Neural cell (in vitro differentiated cells): ENCODE measurements at regions not wholly inside any gene's neighbourhood (a gene's known extent, or its start where the extent isn't known, plus 50 kb on each side); places are given as distances from the start of the nearest gene placed in this dataset.

Experiments
- H2AFZ ChIP-seq: fragments of 200-600, 300-800 bp; sonication (generic), shearing (Covaris generic); 2 replicates; pipeline ENCODE4 v1.6.0; 2014; ENCODE audit warnings: low read depth, mild to moderate bottlenecking, antibody characterized with exemption, low read length, moderate library complexity
- H3F3A ChIP-seq: fragments of 200-600 bp; shearing (Covaris generic); 2 replicates; pipeline ENCODE4 v1.6.1; 2016; ENCODE audit warnings: mild to moderate bottlenecking, moderate library complexity, mixed read lengths, antibody characterized with exemption, low read length; ENCODE audit not compliant: insufficient read depth, poor library complexity, severe bottlenecking
- H3K27ac ChIP-seq: fragments of 200-600, 300-800 bp; sonication (generic), shearing (Covaris generic); 2 replicates; pipeline ENCODE4 v1.5.1; 2014; ENCODE audit warnings: mild to moderate bottlenecking, low read length, moderate library complexity
- H3K27me3 ChIP-seq: fragments of 300-800, 200-600 bp; sonication (generic), shearing (Covaris generic); 2 replicates; pipeline ENCODE4 v1.6.0; 2014; ENCODE audit warnings: mild to moderate bottlenecking, low read depth, low read length, moderate library complexity; ENCODE audit not compliant: insufficient read depth
- H3K36me3 ChIP-seq: fragments of 300-800, 200-600 bp; sonication (generic), shearing (Covaris generic); 2 replicates; pipeline ENCODE4 v1.5.1; 2014; ENCODE audit warnings: mild to moderate bottlenecking, antibody characterized with exemption, low read length, moderate library complexity; ENCODE audit not compliant: insufficient read depth
- H3K4me2 ChIP-seq: fragments of 300-800, 200-600 bp; sonication (generic), shearing (Covaris generic); 2 replicates; pipeline ENCODE4 v1.6.0; 2014; ENCODE audit warnings: mild to moderate bottlenecking, low read length
- H3K4me3 ChIP-seq: fragments of 300-800, 200-600 bp; sonication (generic), shearing (Covaris generic); 2 replicates; pipeline ENCODE4 v1.5.1; 2014; ENCODE audit warnings: mild to moderate bottlenecking, low read length, moderate library complexity
- H3K79me2 ChIP-seq: fragments of 200-600 bp; shearing (Covaris generic); replicated peaks from 2 replicates; pipeline ENCODE4 v1.6.0; 2014; ENCODE audit warnings: mild to moderate bottlenecking, low read length, moderate library complexity; ENCODE audit not compliant: insufficient read depth
- H3K9ac ChIP-seq: fragments of 300-800, 200-600 bp; sonication (generic), shearing (Covaris generic); 2 replicates; pipeline ENCODE4 v1.6.1; 2016; ENCODE audit warnings: mild to moderate bottlenecking, low read length, mixed read lengths
- H3K9me2 ChIP-seq: fragments of 200-600 bp; shearing (Covaris generic); 2 replicates; pipeline ENCODE4 v1.6.1; 2016; ENCODE audit warnings: mild to moderate bottlenecking, low read length, mixed read lengths; ENCODE audit not compliant: insufficient read depth
- H3K9me3 ChIP-seq: fragments of 200-600, 300-800 bp; sonication (generic), shearing (Covaris generic); 2 replicates; pipeline ENCODE4 v1.6.1; 2016; ENCODE audit warnings: mild to moderate bottlenecking, mixed run types, low read length, moderate library complexity, mixed read lengths
- H4K20me1 ChIP-seq: fragments of 200-600 bp; shearing (Covaris generic); 2 replicates; pipeline ENCODE4 v1.6.1; 2016; ENCODE audit warnings: mild to moderate bottlenecking, mixed run types; ENCODE audit not compliant: insufficient read depth
- EP300 ChIP-seq: fragments of 450-650 bp; conservative IDR thresholded peaks from 2 replicates; pipeline ENCODE4 v1.6.1; 2014; ENCODE audit warnings: antibody characterized with exemption, mild to moderate bottlenecking, moderate library complexity; ENCODE audit not compliant: poor library complexity, severe bottlenecking
- EZH2 ChIP-seq: fragments of 200-600, 300-800 bp; shearing (Covaris generic), sonication (generic); IDR thresholded peaks from 2 replicates; pipeline ENCODE4 v1.6.1; 2014; ENCODE audit warnings: antibody characterized with exemption, low read length, borderline replicate concordance, mild to moderate bottlenecking; ENCODE audit not compliant: insufficient read depth, poor library complexity, severe bottlenecking
- MXI1 ChIP-seq: fragments of 450-650 bp; conservative IDR thresholded peaks from 2 replicates; pipeline ENCODE4 v1.6.1; 2014; ENCODE audit warnings: antibody characterized with exemption, mild to moderate bottlenecking; ENCODE audit not compliant: poor library complexity, severe bottlenecking
- POLR2AphosphoS5 ChIP-seq: IDR thresholded peaks from 2 replicates; pipeline ENCODE4 v1.6.1; 2012
- RAD21 ChIP-seq: fragments of 450-650 bp; conservative IDR thresholded peaks from 2 replicates; pipeline ENCODE4 v1.6.1; 2014; ENCODE audit warnings: antibody characterized with exemption, mild to moderate bottlenecking, moderate library complexity
- SMC3 ChIP-seq: fragments of 450-650 bp; conservative IDR thresholded peaks from 2 replicates; pipeline ENCODE4 v1.6.1; 2014; ENCODE audit warnings: antibody characterized with exemption, mild to moderate bottlenecking, moderate library complexity; ENCODE audit not compliant: poor library complexity
- TAF1 ChIP-seq: IDR thresholded peaks from 2 replicates; pipeline ENCODE4 v1.6.1; 2012; ENCODE audit warnings: low read depth
- TF ChIP-seq, protein P1 (sequence below): fragments of 450-650 bp; IDR thresholded peaks from 2 replicates; pipeline ENCODE4 v1.5.1; 2014; ENCODE audit warnings: antibody characterized with exemption, mild to moderate bottlenecking, moderate library complexity; ENCODE audit not compliant: poor library complexity, severe bottlenecking
- TF ChIP-seq, protein P2 (sequence below): IDR thresholded peaks from 2 replicates; pipeline ENCODE4 v1.6.1; 2012; ENCODE audit warnings: borderline replicate concordance

DNA sequence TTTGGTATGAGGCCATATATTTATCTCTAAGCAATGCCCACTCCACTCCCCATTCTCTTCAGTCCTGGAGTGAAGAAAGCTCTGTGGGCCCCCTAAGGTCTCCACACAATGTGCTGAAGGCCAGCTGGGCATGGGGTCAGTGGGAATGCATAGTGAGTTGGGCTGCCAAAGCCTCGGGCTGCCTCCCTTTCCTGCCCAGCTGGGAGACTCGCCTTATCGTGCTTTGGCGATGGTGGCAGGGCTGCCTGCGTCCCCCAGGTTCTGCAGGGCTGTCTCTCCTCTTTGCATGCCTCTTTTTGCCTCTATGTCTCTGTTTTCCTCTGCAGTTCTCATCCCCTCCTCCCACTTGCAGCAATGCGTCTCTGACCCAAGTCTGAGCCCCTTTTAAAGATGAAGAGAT is 116.5 kb downstream of the CYLD start:
- TF ChIP-seq EP300 = no peak
- no peak for TF ChIP-seq TAF1
- TF ChIP-seq, protein P1, sequence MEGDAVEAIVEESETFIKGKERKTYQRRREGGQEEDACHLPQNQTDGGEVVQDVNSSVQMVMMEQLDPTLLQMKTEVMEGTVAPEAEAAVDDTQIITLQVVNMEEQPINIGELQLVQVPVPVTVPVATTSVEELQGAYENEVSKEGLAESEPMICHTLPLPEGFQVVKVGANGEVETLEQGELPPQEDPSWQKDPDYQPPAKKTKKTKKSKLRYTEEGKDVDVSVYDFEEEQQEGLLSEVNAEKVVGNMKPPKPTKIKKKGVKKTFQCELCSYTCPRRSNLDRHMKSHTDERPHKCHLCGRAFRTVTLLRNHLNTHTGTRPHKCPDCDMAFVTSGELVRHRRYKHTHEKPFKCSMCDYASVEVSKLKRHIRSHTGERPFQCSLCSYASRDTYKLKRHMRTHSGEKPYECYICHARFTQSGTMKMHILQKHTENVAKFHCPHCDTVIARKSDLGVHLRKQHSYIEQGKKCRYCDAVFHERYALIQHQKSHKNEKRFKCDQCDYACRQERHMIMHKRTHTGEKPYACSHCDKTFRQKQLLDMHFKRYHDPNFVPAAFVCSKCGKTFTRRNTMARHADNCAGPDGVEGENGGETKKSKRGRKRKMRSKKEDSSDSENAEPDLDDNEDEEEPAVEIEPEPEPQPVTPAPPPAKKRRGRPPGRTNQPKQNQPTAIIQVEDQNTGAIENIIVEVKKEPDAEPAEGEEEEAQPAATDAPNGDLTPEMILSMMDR = no peak
- no peak for TF ChIP-seq EZH2
- TF ChIP-seq, protein P2, sequence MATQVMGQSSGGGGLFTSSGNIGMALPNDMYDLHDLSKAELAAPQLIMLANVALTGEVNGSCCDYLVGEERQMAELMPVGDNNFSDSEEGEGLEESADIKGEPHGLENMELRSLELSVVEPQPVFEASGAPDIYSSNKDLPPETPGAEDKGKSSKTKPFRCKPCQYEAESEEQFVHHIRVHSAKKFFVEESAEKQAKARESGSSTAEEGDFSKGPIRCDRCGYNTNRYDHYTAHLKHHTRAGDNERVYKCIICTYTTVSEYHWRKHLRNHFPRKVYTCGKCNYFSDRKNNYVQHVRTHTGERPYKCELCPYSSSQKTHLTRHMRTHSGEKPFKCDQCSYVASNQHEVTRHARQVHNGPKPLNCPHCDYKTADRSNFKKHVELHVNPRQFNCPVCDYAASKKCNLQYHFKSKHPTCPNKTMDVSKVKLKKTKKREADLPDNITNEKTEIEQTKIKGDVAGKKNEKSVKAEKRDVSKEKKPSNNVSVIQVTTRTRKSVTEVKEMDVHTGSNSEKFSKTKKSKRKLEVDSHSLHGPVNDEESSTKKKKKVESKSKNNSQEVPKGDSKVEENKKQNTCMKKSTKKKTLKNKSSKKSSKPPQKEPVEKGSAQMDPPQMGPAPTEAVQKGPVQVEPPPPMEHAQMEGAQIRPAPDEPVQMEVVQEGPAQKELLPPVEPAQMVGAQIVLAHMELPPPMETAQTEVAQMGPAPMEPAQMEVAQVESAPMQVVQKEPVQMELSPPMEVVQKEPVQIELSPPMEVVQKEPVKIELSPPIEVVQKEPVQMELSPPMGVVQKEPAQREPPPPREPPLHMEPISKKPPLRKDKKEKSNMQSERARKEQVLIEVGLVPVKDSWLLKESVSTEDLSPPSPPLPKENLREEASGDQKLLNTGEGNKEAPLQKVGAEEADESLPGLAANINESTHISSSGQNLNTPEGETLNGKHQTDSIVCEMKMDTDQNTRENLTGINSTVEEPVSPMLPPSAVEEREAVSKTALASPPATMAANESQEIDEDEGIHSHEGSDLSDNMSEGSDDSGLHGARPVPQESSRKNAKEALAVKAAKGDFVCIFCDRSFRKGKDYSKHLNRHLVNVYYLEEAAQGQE = no peak
- H3K36me3 ChIP-seq = no peaks in the 10 kb centered on the region
- H3K4me2 ChIP-seq = no peak overlapping the region
- H3K9me2 ChIP-seq = no peaks in the 10 kb centered on the region
- H3K79me2 ChIP-seq = no peaks in the 10 kb centered on the region
- H3F3A ChIP-seq = no peaks in the 10 kb centered on the region
- no peak overlapping the region for H3K27ac ChIP-seq
- H2AFZ ChIP-seq = no peak overlapping the region
- no peaks in the 10 kb centered on the region for H3K9me3 ChIP-seq
- no peaks in the 10 kb centered on the region for H3K27me3 ChIP-seq
- H3K4me3 ChIP-seq = no peak overlapping the region
- no peaks in the 10 kb centered on the region for H4K20me1 ChIP-seq
- no peak overlapping the region for H3K9ac ChIP-seq

DNA sequence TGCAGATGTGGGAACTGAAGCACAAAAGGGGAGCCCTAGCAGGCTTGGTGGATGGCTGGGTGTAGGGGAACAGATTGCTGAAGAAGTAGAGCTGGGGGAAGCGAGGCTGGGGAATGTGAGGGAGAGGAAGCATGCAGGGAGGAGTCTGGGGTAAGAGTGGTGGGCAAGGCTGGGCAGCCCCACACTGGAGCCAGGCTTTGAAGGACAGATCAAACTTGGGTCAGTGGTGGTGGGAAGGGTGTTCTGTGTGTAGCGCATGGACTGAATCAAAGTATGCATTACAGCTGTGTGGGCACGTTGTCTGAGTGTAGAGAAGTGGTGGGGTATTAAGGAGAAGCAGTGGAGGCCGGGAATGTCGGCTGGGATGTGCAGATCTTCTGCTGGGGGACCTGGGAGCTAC is 116.0 kb downstream of the CYLD start:
- Histone ChIP-seq H4K20me1 (no peaks in the 10 kb centered on the region), H3F3A (no peaks in the 10 kb centered on the region), H3K9ac (no peak overlapping the region), H3K9me3 (no peaks in the 10 kb centered on the region), H3K4me3 (no peak overlapping the region), H3K36me3 (no peaks in the 10 kb centered on the region), H2AFZ (no peak overlapping the region), H3K27me3 (no peaks in the 10 kb centered on the region), H3K4me2 (no peak overlapping the region), H3K79me2 (no peaks in the 10 kb centered on the region), H3K9me2 (no peaks in the 10 kb centered on the region), H3K27ac (no peak overlapping the region)
- TF ChIP-seq EZH2 = no peak
- TF ChIP-seq, protein P2 = no peak
- TF ChIP-seq, protein P1 = no peak
- no peak for TF ChIP-seq POLR2AphosphoS5
- no peak for TF ChIP-seq RAD21
- no peak for TF ChIP-seq TAF1
- no peak for TF ChIP-seq MXI1
- TF ChIP-seq EP300 = no peak
- no peak for TF ChIP-seq SMC3
